GM12872 (cell line): ENCODE measurements at regions not wholly inside any gene's neighbourhood (a gene's known extent, or its start where the extent isn't known, plus 50 kb on each side); places are given as distances from the start of the nearest gene placed in this dataset.

Experiments
- TF ChIP-seq, protein P1 (sequence below): IDR thresholded peaks from 3 replicates; pipeline ENCODE4 v1.5.1; 2011; ENCODE audit warnings: low read depth, mild to moderate bottlenecking, low read length, moderate library complexity; ENCODE audit not compliant: insufficient read depth

DNA sequence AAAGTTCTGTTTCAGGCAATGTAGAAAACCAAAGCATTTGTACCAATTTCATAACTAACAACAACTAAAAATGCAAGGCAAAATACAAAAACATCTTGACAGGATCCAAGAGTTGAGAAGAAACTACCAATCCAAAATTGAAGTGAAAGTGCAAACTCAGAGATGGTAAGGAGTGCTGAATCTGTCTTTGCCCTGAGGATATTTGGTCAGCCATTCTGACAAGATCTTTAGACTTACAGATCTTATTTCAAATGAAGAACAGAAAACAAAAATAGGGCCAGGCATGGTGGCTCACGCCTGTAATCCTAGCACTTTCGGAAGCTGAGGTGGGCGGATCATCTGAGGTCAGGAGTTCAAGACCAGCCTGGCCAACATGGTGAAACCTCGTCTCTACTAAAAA is 412.8 kb downstream of the ZFHX3 start:
- TF ChIP-seq, protein P1, sequence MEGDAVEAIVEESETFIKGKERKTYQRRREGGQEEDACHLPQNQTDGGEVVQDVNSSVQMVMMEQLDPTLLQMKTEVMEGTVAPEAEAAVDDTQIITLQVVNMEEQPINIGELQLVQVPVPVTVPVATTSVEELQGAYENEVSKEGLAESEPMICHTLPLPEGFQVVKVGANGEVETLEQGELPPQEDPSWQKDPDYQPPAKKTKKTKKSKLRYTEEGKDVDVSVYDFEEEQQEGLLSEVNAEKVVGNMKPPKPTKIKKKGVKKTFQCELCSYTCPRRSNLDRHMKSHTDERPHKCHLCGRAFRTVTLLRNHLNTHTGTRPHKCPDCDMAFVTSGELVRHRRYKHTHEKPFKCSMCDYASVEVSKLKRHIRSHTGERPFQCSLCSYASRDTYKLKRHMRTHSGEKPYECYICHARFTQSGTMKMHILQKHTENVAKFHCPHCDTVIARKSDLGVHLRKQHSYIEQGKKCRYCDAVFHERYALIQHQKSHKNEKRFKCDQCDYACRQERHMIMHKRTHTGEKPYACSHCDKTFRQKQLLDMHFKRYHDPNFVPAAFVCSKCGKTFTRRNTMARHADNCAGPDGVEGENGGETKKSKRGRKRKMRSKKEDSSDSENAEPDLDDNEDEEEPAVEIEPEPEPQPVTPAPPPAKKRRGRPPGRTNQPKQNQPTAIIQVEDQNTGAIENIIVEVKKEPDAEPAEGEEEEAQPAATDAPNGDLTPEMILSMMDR, result no peak

DNA sequence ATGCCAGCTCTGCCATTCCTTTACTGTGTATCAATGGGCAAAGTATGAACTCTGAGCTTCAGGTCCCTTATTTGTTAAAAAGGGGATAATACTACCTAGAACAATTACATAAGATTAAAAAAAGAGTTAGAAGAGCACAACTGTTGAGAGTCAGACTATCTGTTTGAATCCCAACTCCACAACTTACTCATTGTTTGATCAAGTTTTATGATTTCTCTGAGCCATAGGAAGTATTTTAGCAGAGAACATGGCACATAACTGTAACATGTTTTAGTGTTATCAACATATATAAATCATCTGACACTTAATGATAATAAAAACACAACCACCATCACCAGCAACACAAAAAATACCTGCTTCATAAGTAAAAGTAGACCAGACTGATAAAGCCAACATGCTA is 421.3 kb downstream of the ZFHX3 start:
- TF ChIP-seq, protein P1, result no peak

- TF ChIP-seq, protein P1, result no peak
These were observed 426.3 kb downstream of the ZFHX3 start for GRCh38 chr16:72621651-72622050.

GRCh38 chr16:72620853-72621252 is 427.1 kb downstream of the ZFHX3 start:
- TF ChIP-seq, protein P1, result no peak

DNA sequence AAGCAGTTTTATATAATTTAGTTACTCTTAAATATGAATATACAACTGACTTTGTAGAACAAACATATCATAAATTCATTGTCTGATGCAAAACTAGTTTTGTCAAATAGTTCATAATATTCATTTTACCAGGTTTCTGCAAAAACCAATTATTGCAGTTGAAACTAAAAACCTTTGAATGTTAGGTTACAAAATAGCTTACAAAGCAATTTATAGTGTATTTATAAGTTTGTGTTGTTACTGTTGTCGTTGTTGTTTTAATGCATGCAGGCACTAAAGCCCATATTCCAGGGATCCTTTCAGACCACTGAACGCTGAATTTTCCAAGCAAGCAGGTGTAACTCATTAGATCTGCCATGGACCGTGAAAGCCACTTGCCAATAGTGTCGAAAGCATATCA is 427.6 kb downstream of the ZFHX3 start:
- TF ChIP-seq, protein P1, result no peak

DNA sequence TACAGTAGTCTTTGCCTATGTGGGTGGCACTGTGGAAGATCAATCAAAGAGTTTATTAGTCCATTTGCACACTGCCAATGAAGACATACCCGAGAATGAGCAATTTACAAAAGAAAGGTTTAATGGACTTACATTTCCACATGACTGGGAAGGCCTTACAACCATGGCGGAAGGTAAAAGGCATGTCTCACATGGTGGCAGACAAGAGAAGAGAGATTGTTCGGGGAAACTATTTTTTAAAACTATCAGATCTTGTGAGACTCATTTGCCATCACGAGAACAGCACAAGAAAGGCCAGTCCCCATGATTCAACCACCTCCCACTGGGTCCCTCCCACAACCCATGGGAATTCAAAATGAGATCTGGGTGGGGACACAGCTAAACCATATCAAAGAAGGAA is 432.1 kb downstream of the ZFHX3 start:
- TF ChIP-seq, protein P1, result no peak

DNA sequence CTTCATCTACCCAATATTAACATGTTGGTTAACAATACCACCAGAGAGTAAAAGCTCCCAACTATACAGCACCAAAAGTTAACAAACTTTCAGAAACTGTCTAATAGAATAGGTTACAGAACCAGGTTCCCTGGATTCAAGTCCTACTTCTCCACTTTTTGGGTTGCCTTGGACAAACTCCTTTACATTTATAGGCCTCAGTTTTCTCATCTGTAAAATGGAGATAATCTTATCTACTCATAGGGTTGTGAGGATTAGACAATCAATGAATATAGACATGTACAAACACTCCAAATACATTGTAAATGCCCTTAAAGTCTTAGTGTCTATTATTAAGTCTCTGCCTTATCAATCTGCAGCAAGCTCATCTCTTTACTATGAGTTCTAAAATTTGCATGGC is 435.2 kb downstream of the ZFHX3 start:
- TF ChIP-seq, protein P1, result no peak

DNA sequence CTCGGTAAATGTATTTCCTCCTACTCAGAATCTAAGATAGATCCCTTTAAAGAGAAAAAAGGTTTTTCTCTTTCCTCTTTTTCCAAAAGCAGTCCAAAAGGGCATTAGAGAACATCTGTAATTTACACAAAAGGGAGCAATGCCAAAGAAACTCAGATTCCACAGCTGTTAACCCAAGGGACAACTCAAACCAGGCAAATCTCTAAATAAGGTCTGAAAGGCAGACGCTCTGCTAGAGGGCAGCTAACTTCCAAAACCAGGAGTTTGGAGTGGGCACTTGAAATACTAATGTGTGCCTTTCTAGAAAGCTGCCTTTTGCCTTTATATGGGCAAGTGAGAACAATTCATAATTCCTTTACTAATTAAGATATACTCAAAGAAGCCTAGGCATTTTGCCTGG is 435.7 kb downstream of the ZFHX3 start:
- TF ChIP-seq, protein P1, result no peak
